Keratinocyte (primary cell): ENCODE measurements at regions not wholly inside any gene's neighbourhood (a gene's known extent, or its start where the extent isn't known, plus 50 kb on each side); places are given as distances from the start of the nearest gene placed in this dataset.

Source experiments
- DNase-seq: peaks from one replicate; pipeline ENCODE4 v3.0.0-alpha.2; 2011; ENCODE audit warnings: low read depth, missing footprints, low spot score
- FAIRE-seq: peaks from 2 replicates; lab custom pipeline; 2011; peaks lifted over from hg19 to GRCh38; lab: Jason Lieb, UNC
- H2AFZ ChIP-seq: 2 replicates; pipeline ENCODE4 v1.6.0; 2012; ENCODE audit warnings: low read length, control low read depth, inconsistent platforms; ENCODE audit not compliant: control insufficient read depth
- H3K27ac ChIP-seq: 2 replicates; pipeline ENCODE4 v1.5.1; 2011; ENCODE audit warnings: low read length; ENCODE audit not compliant: control insufficient read depth, insufficient read depth
- H3K27me3 ChIP-seq: 3 replicates; pipeline ENCODE4 v1.6.0; 2011; ENCODE audit warnings: low read length; ENCODE audit not compliant: control insufficient read depth, insufficient read depth; ENCODE audit errors: extremely low read depth
- H3K36me3 ChIP-seq, 2 experiments: 2 replicates in 1 of 2; 3 replicates in 1 of 2; pipeline ENCODE4 v1.5.1; 2011; ENCODE audit warnings: low read length in 2 of 2, mild to moderate bottlenecking in 1 of 2; ENCODE audit not compliant: control insufficient read depth in 2 of 2, insufficient read depth in 2 of 2; ENCODE audit errors: extremely low read depth in 1 of 2
- H3K4me1 ChIP-seq: 3 replicates; pipeline ENCODE4 v1.5.1; 2011; ENCODE audit warnings: low read length; ENCODE audit not compliant: control insufficient read depth, insufficient read depth; ENCODE audit errors: extremely low read depth
- H3K4me2 ChIP-seq: 3 replicates; pipeline ENCODE4 v1.6.0; 2011; ENCODE audit warnings: low read depth, low read length; ENCODE audit not compliant: control insufficient read depth, insufficient read depth; ENCODE audit errors: extremely low read depth
- H3K4me3 ChIP-seq, 3 experiments: fragments of 200-600 bp in 1 of 3; sonication (generic) in 1 of 3; 2 replicates in 2 of 3; 3 replicates in 1 of 3; pipeline ENCODE4 v1.5.1; 2011 to 2016; ENCODE audit warnings: low read length in 3 of 3, mild to moderate bottlenecking in 3 of 3, control low read depth in 2 of 3, inconsistent platforms in 1 of 3, low read depth in 1 of 3, mixed read lengths in 1 of 3, mixed run types in 1 of 3, moderate library complexity in 1 of 3; ENCODE audit not compliant: control insufficient read depth in 2 of 3, insufficient read depth in 2 of 3; ENCODE audit errors: extremely low read depth in 1 of 3
- H3K79me2 ChIP-seq: 2 replicates; pipeline ENCODE4 v1.6.0; 2012; ENCODE audit warnings: low read length; ENCODE audit not compliant: control insufficient read depth, insufficient read depth
- H3K9ac ChIP-seq: 3 replicates; pipeline ENCODE4 v1.6.0; 2011; ENCODE audit warnings: low read length; ENCODE audit not compliant: control insufficient read depth, insufficient read depth; ENCODE audit errors: extremely low read depth
- H3K9me1 ChIP-seq: 3 replicates; pipeline ENCODE4 v1.6.0; 2011; ENCODE audit warnings: low read length; ENCODE audit not compliant: control insufficient read depth, insufficient read depth; ENCODE audit errors: extremely low read depth
- H3K9me3 ChIP-seq: 2 replicates; pipeline ENCODE4 v1.5.1; 2012; ENCODE audit warnings: low read depth, low read length; ENCODE audit not compliant: control insufficient read depth
- H4K20me1 ChIP-seq: 3 replicates; pipeline ENCODE4 v1.6.0; 2011; ENCODE audit warnings: low read length; ENCODE audit not compliant: control insufficient read depth, insufficient read depth; ENCODE audit errors: extremely low read depth
- EZH2 ChIP-seq: IDR thresholded peaks from one replicate; pipeline ENCODE4 v1.6.1; 2012; ENCODE audit warnings: inconsistent platforms, mild to moderate bottlenecking, low read length, moderate library complexity
- dilution Hi-C: fragments of 300-500 bp; cut with MboI; formaldehyde crosslinking; loops from one replicate; pipeline ENCODE4 v1.7.0; 2020; ENCODE audit warnings: low sequenced_read_pairs; ENCODE audit not compliant: extremely low pct_ligation_motif_present
- TF ChIP-seq, protein P1 (sequence below), 3 experiments: IDR thresholded peaks in 1 of 3; conservative IDR thresholded peaks in 1 of 3; optimal IDR thresholded peaks in 1 of 3; 2 replicates in 2 of 3; 3 replicates in 1 of 3; pipeline versions ENCODE3 to v1.5.1; 2011; ENCODE audit warnings: low read length in 3 of 3, mild to moderate bottlenecking in 3 of 3, moderate library complexity in 2 of 3, control low read depth in 1 of 3, inconsistent platforms in 1 of 3; ENCODE audit not compliant: insufficient read depth in 2 of 3; ENCODE audit errors: extremely low read depth in 1 of 3

- Histone ChIP-seq H3K4me1 (no peaks in the 10 kb centered on the region), H4K20me1 (no peaks in the 10 kb centered on the region), H3K4me2 (no peak overlapping the region), H3K79me2 (no peaks in the 10 kb centered on the region), H2AFZ (no peak overlapping the region), H3K27ac (no peak overlapping the region), H3K9me1 (no peaks in the 10 kb centered on the region), H3K9ac (no peak overlapping the region), H3K27me3 (no peaks in the 10 kb centered on the region), H3K9me3 (no peaks in the 10 kb centered on the region), H3K36me3 (no peaks in the 10 kb centered on the region), H3K4me3 (no peak overlapping the region)
- no peak for FAIRE-seq
- dilution Hi-C loops: no loop called here
- DNase-seq: no peak
- TF ChIP-seq, protein P1, sequence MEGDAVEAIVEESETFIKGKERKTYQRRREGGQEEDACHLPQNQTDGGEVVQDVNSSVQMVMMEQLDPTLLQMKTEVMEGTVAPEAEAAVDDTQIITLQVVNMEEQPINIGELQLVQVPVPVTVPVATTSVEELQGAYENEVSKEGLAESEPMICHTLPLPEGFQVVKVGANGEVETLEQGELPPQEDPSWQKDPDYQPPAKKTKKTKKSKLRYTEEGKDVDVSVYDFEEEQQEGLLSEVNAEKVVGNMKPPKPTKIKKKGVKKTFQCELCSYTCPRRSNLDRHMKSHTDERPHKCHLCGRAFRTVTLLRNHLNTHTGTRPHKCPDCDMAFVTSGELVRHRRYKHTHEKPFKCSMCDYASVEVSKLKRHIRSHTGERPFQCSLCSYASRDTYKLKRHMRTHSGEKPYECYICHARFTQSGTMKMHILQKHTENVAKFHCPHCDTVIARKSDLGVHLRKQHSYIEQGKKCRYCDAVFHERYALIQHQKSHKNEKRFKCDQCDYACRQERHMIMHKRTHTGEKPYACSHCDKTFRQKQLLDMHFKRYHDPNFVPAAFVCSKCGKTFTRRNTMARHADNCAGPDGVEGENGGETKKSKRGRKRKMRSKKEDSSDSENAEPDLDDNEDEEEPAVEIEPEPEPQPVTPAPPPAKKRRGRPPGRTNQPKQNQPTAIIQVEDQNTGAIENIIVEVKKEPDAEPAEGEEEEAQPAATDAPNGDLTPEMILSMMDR (optimal IDR thresholded peaks at IDR 0.05 in 1 of 3, IDR thresholded peaks at IDR 0.05 in 1 of 3, conservative IDR thresholded peaks at IDR 0.05 in 1 of 3; ENCODE audit: extremely low read depth in 1 of 3, insufficient read depth in 2 of 3, low read length in 3 of 3): no peak
- TF ChIP-seq EZH2: no peak
These were observed 59.7 kb upstream of the TIAM1 start for GRCh38 chr21:31403596-31404333.

DNA sequence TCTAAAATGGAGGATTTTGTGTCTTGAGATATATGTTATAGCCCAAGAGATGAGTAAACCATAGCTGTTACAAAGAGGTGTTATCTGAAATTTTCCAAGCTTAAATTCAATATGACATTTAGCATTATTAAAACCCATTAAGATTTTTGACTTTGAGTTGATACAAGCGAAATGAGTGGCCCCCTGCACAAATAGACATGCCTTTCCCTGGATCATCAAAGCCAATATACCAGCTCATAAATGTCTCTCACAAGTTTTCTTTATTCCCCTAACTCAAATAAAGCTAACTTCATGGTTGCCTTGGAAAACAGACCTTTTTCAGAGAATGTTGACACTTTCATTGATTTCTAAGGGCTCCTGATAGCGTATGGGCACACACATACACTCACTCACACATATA, 55.5 kb upstream of the TIAM1 start:
- Histone ChIP-seq H3K27me3 (no peaks in the 10 kb centered on the region), H3K27ac (no peak overlapping the region), H3K9ac (no peak overlapping the region), H3K79me2 (no peaks in the 10 kb centered on the region), H3K9me3 (no peaks in the 10 kb centered on the region), H2AFZ (no peak overlapping the region), H3K4me1 (no peaks in the 10 kb centered on the region), H3K4me3 (no peak overlapping the region), H4K20me1 (no peaks in the 10 kb centered on the region), H3K36me3 (no peaks in the 10 kb centered on the region), H3K4me2 (no peak overlapping the region), H3K9me1 (no peaks in the 10 kb centered on the region)
- no peak for TF ChIP-seq EZH2
- TF ChIP-seq, protein P1 (optimal IDR thresholded peaks at IDR 0.05 in 1 of 3, IDR thresholded peaks at IDR 0.05 in 1 of 3, conservative IDR thresholded peaks at IDR 0.05 in 1 of 3; ENCODE audit: extremely low read depth in 1 of 3, insufficient read depth in 2 of 3, low read length in 3 of 3): no peak
- no peak for DNase-seq
- dilution Hi-C loops: loop anchor here (5.0 kb wide), 1 partner anchor 63 kb away; no protein-coding TSS in a partner anchor
- no peak for FAIRE-seq
